HEK293 (cell line): ENCODE measurements at regions not wholly inside any gene's neighbourhood (a gene's known extent, or its start where the extent isn't known, plus 50 kb on each side); places are given as distances from the start of the nearest gene placed in this dataset.

Source experiments
- GFI1B ChIP-seq: fragments of 450-650 bp; formaldehyde crosslinking; IDR thresholded peaks from 2 replicates; pipeline ENCODE4 v1.5.1; 2016; ENCODE audit warnings: missing biosample characterization, missing genetic modification characterization
- ZNF692 ChIP-seq: fragments of 450-650 bp; formaldehyde crosslinking; IDR thresholded peaks from 2 replicates; pipeline ENCODE4 v1.5.1; 2016; ENCODE audit warnings: missing biosample characterization, missing genetic modification characterization
- TF ChIP-seq, protein P1 (sequence below): fragments of 450-650 bp; formaldehyde crosslinking; IDR thresholded peaks from 2 replicates; pipeline ENCODE4 v1.5.1; 2016; ENCODE audit warnings: missing biosample characterization, missing genetic modification characterization

DNA sequence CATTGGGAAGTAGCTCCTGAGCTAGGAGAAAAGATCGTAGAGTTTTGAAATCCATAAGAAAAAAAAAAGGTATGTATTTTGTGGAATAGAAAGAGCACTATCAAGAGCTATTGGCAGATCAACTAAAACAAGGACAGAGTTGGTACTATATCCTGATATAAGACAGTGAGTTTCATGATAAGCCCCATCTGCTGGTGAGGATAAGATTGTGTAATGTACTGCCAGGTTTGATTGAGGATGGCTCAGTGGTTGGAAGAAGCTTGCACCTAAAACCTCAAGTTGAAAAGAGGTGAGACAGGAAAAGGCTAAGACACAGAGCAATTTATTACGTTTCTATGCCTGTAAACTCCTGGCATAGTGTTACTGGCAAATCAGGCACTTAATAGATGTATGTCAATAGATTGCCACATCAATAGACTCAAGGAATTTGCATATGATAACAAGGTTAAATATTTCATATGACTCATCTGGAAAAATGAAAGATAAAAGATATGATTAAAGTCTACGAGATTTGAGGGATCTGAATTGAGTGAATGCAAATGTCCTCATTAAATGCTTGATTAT, 525.6 kb downstream of the FLRT2 start:
- TF ChIP-seq ZNF692 (tag by site-specific recombination) (no peak), GFI1B (no peak)
- TF ChIP-seq, protein P1, sequence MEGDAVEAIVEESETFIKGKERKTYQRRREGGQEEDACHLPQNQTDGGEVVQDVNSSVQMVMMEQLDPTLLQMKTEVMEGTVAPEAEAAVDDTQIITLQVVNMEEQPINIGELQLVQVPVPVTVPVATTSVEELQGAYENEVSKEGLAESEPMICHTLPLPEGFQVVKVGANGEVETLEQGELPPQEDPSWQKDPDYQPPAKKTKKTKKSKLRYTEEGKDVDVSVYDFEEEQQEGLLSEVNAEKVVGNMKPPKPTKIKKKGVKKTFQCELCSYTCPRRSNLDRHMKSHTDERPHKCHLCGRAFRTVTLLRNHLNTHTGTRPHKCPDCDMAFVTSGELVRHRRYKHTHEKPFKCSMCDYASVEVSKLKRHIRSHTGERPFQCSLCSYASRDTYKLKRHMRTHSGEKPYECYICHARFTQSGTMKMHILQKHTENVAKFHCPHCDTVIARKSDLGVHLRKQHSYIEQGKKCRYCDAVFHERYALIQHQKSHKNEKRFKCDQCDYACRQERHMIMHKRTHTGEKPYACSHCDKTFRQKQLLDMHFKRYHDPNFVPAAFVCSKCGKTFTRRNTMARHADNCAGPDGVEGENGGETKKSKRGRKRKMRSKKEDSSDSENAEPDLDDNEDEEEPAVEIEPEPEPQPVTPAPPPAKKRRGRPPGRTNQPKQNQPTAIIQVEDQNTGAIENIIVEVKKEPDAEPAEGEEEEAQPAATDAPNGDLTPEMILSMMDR (tag by site-specific recombination) = no peak
